ENCODE measurements at regions not wholly inside any gene's neighbourhood (a gene's known extent, or its start where the extent isn't known, plus 50 kb on each side); places are given as distances from the start of the nearest gene placed in this dataset.

DNA sequence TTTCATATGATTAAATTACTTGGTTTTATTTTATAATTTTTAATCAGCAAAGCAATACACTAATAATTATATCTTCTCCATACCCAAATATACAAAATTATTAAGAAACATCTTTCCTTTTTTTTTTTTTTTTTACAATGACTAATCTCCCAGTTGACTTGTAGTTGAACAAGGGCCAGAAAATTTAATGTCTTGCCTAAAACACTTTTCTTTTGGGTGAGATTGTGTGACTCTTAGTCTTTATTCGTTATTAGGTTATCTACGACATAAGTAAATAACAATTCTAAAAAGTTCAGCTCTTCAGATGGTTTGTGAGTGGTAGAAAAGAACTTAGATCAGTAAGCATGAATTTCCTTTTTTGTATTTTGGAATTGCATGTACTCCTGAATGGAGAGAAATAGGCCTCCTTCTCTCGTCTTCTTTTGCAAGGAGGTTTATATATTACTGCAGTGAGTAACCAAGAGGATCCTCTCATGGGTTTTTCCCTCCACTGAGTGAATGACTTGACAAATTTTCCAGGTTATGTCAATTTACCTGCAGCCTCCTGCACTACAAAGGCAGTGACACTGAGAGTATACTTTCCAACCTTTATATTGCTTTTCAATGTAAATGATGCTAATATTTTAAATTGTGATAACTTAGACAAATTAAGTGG lies 364.5 kb upstream of the CITED2 start:
- Histone ChIP-seq H2AFZ (ENCODE audit: low read depth, low read length) (no peak overlapping the region), H3K9ac (ENCODE audit: low read length) (no peak overlapping the region), H3K79me2 (replicated peaks; ENCODE audit: insufficient read depth, low read length) (no peaks in the 10 kb centered on the region), H3K4me2 (ENCODE audit: low read length) (no peak overlapping the region), H3K9me2 (ENCODE audit: insufficient read depth, low read length) (no peaks in the 10 kb centered on the region), H3K27me3 (ENCODE audit: insufficient read depth, low read depth, low read length) (no peaks in the 10 kb centered on the region), H3F3A (ENCODE audit: insufficient read depth, low read length, poor library complexity, severe bottlenecking) (no peaks in the 10 kb centered on the region), H4K20me1 (ENCODE audit: insufficient read depth) (no peaks in the 10 kb centered on the region), H3K4me3 (ENCODE audit: low read length) (no peak overlapping the region), H3K36me3 (ENCODE audit: insufficient read depth, low read length) (no peaks in the 10 kb centered on the region), H3K9me3 (ENCODE audit: low read length) (no peaks in the 10 kb centered on the region), H3K27ac (ENCODE audit: low read length) (no peak overlapping the region)
- TF ChIP-seq EP300 (conservative IDR thresholded peaks at IDR 0.05; ENCODE audit: poor library complexity, severe bottlenecking) (no peak), TAF1 (IDR thresholded peaks at IDR 0.05; ENCODE audit: low read depth) (no peak), EZH2 (IDR thresholded peaks at IDR 0.05; ENCODE audit: borderline replicate concordance, insufficient read depth, low read length, poor library complexity, severe bottlenecking) (no peak)

GRCh38 chr6:139736325-139736906 lies 362.0 kb upstream of the CITED2 start:
- Histone ChIP-seq H3K9ac (ENCODE audit: low read length) (no peak overlapping the region), H3K9me2 (ENCODE audit: insufficient read depth, low read length) (no peaks in the 10 kb centered on the region), H3K79me2 (replicated peaks; ENCODE audit: insufficient read depth, low read length) (no peaks in the 10 kb centered on the region), H3K4me2 (ENCODE audit: low read length) (no peak overlapping the region), H4K20me1 (ENCODE audit: insufficient read depth) (no peaks in the 10 kb centered on the region), H2AFZ (ENCODE audit: low read depth, low read length) (no peak overlapping the region), H3K27ac (ENCODE audit: low read length) (no peak overlapping the region), H3K4me3 (ENCODE audit: low read length) (no peak overlapping the region), H3F3A (ENCODE audit: insufficient read depth, low read length, poor library complexity, severe bottlenecking) (no peaks in the 10 kb centered on the region), H3K9me3 (ENCODE audit: low read length) (no peaks in the 10 kb centered on the region), H3K36me3 (ENCODE audit: insufficient read depth, low read length) (no peaks in the 10 kb centered on the region), H3K27me3 (ENCODE audit: insufficient read depth, low read depth, low read length) (no peaks in the 10 kb centered on the region)
- TF ChIP-seq POLR2AphosphoS5 (IDR thresholded peaks at IDR 0.05) (no peak), RAD21 (conservative IDR thresholded peaks at IDR 0.05) (no peak), TAF1 (IDR thresholded peaks at IDR 0.05; ENCODE audit: low read depth) (no peak), EP300 (conservative IDR thresholded peaks at IDR 0.05; ENCODE audit: poor library complexity, severe bottlenecking) (no peak), REST (IDR thresholded peaks at IDR 0.05; ENCODE audit: borderline replicate concordance) (no peak), SMC3 (conservative IDR thresholded peaks at IDR 0.05; ENCODE audit: poor library complexity) (no peak), EZH2 (IDR thresholded peaks at IDR 0.05; ENCODE audit: borderline replicate concordance, insufficient read depth, low read length, poor library complexity, severe bottlenecking) (no peak)
- TF ChIP-seq, protein P1, sequence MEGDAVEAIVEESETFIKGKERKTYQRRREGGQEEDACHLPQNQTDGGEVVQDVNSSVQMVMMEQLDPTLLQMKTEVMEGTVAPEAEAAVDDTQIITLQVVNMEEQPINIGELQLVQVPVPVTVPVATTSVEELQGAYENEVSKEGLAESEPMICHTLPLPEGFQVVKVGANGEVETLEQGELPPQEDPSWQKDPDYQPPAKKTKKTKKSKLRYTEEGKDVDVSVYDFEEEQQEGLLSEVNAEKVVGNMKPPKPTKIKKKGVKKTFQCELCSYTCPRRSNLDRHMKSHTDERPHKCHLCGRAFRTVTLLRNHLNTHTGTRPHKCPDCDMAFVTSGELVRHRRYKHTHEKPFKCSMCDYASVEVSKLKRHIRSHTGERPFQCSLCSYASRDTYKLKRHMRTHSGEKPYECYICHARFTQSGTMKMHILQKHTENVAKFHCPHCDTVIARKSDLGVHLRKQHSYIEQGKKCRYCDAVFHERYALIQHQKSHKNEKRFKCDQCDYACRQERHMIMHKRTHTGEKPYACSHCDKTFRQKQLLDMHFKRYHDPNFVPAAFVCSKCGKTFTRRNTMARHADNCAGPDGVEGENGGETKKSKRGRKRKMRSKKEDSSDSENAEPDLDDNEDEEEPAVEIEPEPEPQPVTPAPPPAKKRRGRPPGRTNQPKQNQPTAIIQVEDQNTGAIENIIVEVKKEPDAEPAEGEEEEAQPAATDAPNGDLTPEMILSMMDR (IDR thresholded peaks at IDR 0.05; ENCODE audit: poor library complexity, severe bottlenecking) = no peak

All from neural cell (in vitro differentiated cells).